HUDEP-2 (cell line): ENCODE measurements at regions not wholly inside any gene's neighbourhood (a gene's known extent, or its start where the extent isn't known, plus 50 kb on each side); places are given as distances from the start of the nearest gene placed in this dataset.
"Not testable (repeated sequence)": the region's sequence is repeated elsewhere in the genome, so short reads cannot be mapped to it uniquely, and the experiment has no call there.

Experiments
- DNase-seq, 76 experiments: peaks; one replicate each; lab custom pipeline; 2025; ENCODE audit not compliant: unreplicated experiment in 76 of 76; lab: John Stamatoyannopoulos, UW

- DNase-seq, result no peak
Observed at GRCh38 chr5:99099691-99100090, 170.9 kb upstream of the CHD1 start.

GRCh38 chr5:99089822-99090549, 161.2 kb upstream of the CHD1 start:
- DNase-seq, result peak in 4 of 76 experiments; percentile 7 to 31 (median 14)

- DNase-seq, result no peak
Observed at GRCh38 chr5:99088309-99088708, 159.5 kb upstream of the CHD1 start.

GRCh38 chr5:99083197-99083596, 154.4 kb upstream of the CHD1 start:
- DNase-seq, result no peak

GRCh38 chr5:99081711-99082110, 152.9 kb upstream of the CHD1 start:
- DNase-seq, result no peak

GRCh38 chr5:99076723-99077640, 148.2 kb upstream of the CHD1 start:
- peak in 34 of 76 experiments; percentile 3 to 75 (median 28) for DNase-seq

- no peak for DNase-seq
Observed at GRCh38 chr5:99072846-99073245, 144.0 kb upstream of the CHD1 start.

GRCh38 chr5:99070822-99071221, 142.0 kb upstream of the CHD1 start:
- DNase-seq, result no peak

GRCh38 chr5:99070362-99070761, 141.6 kb upstream of the CHD1 start:
- no peak for DNase-seq

- no peak for DNase-seq
Observed at GRCh38 chr5:99068944-99069650, 140.3 kb upstream of the CHD1 start.

GRCh38 chr5:99063737-99064136, 134.9 kb upstream of the CHD1 start:
- no peak for DNase-seq

- no peak for DNase-seq
Observed at GRCh38 chr5:99061711-99062110, 132.9 kb upstream of the CHD1 start.

GRCh38 chr5:99061299-99061698, 132.5 kb upstream of the CHD1 start:
- no peak for DNase-seq

GRCh38 chr5:99060306-99061261, 131.8 kb upstream of the CHD1 start:
- peak in 63 of 76 experiments; percentile 1 to 77 (median 50) for DNase-seq

GRCh38 chr5:99059685-99060084, 130.9 kb upstream of the CHD1 start:
- no peak for DNase-seq

GRCh38 chr5:99058466-99058865, 129.7 kb upstream of the CHD1 start:
- DNase-seq, result no peak

- no peak for DNase-seq
Observed at GRCh38 chr5:99054972-99055371, 126.2 kb upstream of the CHD1 start.

GRCh38 chr5:99045871-99046270, 117.1 kb upstream of the CHD1 start:
- DNase-seq, result no peak

- DNase-seq, result not testable (repeated sequence)
Observed at GRCh38 chr5:99043257-99043656, 114.5 kb upstream of the CHD1 start.

- DNase-seq, result no peak
Observed at GRCh38 chr5:99037668-99038067, 108.9 kb upstream of the CHD1 start.
